Lower lobe of right lung (tissue), 2 donors: ENCODE measurements at regions not wholly inside any gene's neighbourhood (a gene's known extent, or its start where the extent isn't known, plus 50 kb on each side); places are given as distances from the start of the nearest gene placed in this dataset.

ENCODE experiments used
- ATAC-seq, 2 donors: fragments of 200-7000 bp; cut with Tn5 transposase; one replicate each; pipeline ENCODE4 v1.9.1; 2020 to 2022; ENCODE audit warnings: mild to moderate bottlenecking in 2 of 2, moderate library complexity in 2 of 2
- DNase-seq: peaks from one replicate; pipeline ENCODE4 v3.0.0-alpha.2; 2020
- H3K27ac ChIP-seq: fragments of 200-600 bp; one replicate; pipeline ENCODE4 v1.8.0; 2022
- H3K27me3 ChIP-seq: fragments of 200-600 bp; one replicate; pipeline ENCODE4 v1.8.0; 2022; ENCODE audit warnings: low read depth
- H3K36me3 ChIP-seq: fragments of 200-600 bp; one replicate; pipeline ENCODE4 v1.8.0; 2022; ENCODE audit warnings: mild to moderate bottlenecking
- H3K4me1 ChIP-seq: fragments of 200-600 bp; one replicate; pipeline ENCODE4 v1.8.0; 2022
- H3K4me3 ChIP-seq: fragments of 200-600 bp; one replicate; pipeline ENCODE4 v1.8.0; 2022; ENCODE audit warnings: mild to moderate bottlenecking
- H3K9me3 ChIP-seq: fragments of 200-600 bp; one replicate; pipeline ENCODE4 v1.8.0; 2022
- intact Hi-C: fragments of 100-400 bp; cut with DNase I; formaldehyde crosslinking; loops from one replicate; pipeline ENCODE4 v1.11.0; 2022
- TF ChIP-seq, protein P1 (sequence below): fragments of 200-600 bp; IDR thresholded peaks from one replicate; pipeline ENCODE4 v1.8.0; 2022; ENCODE audit warnings: antibody characterized with exemption, mild to moderate bottlenecking
- donor health status: DM: no; HTN: yes; CAD: no; lungs with severe emphysema.

DNA sequence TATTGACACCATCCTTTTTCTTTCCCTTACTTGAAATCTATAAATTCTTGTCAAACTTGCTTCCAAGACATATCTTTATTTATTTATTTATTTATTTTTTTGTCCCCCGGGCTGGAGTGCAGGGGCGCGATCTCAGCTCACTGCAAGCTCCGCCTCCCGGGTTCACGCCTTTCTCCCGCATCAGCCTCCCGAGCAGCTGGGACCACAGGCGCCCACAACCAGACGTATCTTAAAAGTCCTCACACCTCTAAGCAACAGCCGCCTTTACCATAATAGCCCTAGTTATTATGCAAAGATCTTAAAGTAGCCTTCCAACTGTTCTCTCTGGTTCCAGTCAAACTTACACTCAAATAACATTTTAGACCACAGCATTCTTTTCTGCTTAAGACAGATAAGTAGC lies 657.0 kb upstream of the B3GAT1 start:
- no peaks in the 10 kb centered on the region for H3K9me3 ChIP-seq
- DNase-seq: no peak
- H3K27me3 ChIP-seq: no peaks in the 10 kb centered on the region
- intact Hi-C loops: no loop called here
- TF ChIP-seq, protein P1, sequence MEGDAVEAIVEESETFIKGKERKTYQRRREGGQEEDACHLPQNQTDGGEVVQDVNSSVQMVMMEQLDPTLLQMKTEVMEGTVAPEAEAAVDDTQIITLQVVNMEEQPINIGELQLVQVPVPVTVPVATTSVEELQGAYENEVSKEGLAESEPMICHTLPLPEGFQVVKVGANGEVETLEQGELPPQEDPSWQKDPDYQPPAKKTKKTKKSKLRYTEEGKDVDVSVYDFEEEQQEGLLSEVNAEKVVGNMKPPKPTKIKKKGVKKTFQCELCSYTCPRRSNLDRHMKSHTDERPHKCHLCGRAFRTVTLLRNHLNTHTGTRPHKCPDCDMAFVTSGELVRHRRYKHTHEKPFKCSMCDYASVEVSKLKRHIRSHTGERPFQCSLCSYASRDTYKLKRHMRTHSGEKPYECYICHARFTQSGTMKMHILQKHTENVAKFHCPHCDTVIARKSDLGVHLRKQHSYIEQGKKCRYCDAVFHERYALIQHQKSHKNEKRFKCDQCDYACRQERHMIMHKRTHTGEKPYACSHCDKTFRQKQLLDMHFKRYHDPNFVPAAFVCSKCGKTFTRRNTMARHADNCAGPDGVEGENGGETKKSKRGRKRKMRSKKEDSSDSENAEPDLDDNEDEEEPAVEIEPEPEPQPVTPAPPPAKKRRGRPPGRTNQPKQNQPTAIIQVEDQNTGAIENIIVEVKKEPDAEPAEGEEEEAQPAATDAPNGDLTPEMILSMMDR: no peak
- H3K36me3 ChIP-seq: no peaks in the 10 kb centered on the region
- ATAC-seq: no peak
- no peak overlapping the region for H3K27ac ChIP-seq
- H3K4me3 ChIP-seq: no peak overlapping the region
- no peaks in the 10 kb centered on the region for H3K4me1 ChIP-seq

DNA sequence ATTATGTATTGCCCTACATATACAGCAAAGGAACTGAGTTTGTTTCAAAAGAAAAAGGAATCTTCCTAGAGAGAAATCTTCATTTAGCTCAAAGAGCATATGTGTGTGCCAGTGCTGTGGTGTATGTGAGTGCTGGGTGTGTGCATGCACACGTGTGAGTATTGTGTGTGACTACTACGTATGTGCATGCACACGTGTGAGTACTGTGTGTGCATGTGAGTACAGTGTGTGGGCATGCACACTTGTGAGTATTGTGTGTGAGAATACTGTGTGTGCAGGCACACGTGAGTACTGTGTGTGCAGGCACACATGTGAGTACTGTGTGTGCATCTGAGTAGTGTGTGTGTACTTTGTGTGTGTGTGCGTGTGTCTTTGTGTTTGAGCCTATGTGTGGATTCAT lies 651.0 kb upstream of the B3GAT1 start:
- Histone ChIP-seq H3K4me3 (no peak overlapping the region), H3K27me3 (no peaks in the 10 kb centered on the region), H3K4me1 (no peaks in the 10 kb centered on the region), H3K27ac (no peak overlapping the region), H3K36me3 (no peaks in the 10 kb centered on the region), H3K9me3 (peaks cover 16% of the 10 kb centered on the region)
- intact Hi-C loops: no loop called here
- TF ChIP-seq, protein P1: no peak
- no peak for DNase-seq
- ATAC-seq: no peak

DNA sequence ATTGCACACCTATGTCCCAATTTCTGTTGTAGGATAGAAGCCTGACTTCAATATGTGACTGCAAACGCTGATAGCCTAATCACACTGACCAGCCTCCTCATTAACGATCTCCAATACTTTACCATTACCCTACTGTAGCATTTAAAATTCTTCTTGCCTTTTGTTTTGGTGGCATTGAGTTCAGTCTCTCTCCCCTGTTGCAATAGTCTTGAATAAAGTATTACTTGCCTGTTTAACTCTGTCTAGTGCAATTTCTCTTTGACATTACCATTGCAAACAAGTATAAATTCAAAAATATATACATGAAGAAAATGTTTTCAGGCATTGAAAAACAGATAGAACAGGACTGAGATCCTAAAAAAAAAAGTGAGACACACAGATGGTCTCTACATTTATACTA lies 649.1 kb upstream of the B3GAT1 start:
- intact Hi-C loops: no loop called here
- Histone ChIP-seq H3K27me3 (no peaks in the 10 kb centered on the region), H3K27ac (no peak overlapping the region), H3K9me3 (peaks cover 16% of the 10 kb centered on the region), H3K4me1 (no peaks in the 10 kb centered on the region), H3K4me3 (no peak overlapping the region), H3K36me3 (no peaks in the 10 kb centered on the region)
- TF ChIP-seq, protein P1: no peak
- no peak for ATAC-seq
- no peak for DNase-seq

DNA sequence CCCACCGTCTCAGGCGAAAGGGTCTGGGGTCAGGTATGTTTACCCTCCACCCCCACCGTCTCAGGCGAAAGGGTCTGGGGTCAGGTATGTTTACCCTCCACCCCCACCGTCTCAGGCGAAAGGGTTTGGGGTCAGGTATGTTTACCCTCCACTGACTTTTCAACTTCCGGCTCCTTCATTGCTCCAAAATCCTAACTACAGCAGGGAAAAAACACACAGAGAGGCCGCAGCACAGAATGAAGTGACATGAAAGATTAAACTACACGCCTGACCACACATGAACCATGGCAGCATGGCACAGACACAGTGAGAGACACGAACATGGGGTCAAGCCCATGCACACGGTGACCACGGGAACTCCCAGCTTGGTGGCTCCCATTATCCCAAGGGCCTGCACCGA lies 634.9 kb upstream of the B3GAT1 start:
- Histone ChIP-seq H3K27ac (no peak overlapping the region), H3K27me3 (peaks cover 8% of the 10 kb centered on the region), H3K4me1 (no peaks in the 10 kb centered on the region), H3K9me3 (no peaks in the 10 kb centered on the region), H3K36me3 (no peaks in the 10 kb centered on the region), H3K4me3 (no peak overlapping the region)
- TF ChIP-seq, protein P1: no peak
- intact Hi-C loops: no loop called here
- DNase-seq: no peak
- no peak for ATAC-seq

DNA sequence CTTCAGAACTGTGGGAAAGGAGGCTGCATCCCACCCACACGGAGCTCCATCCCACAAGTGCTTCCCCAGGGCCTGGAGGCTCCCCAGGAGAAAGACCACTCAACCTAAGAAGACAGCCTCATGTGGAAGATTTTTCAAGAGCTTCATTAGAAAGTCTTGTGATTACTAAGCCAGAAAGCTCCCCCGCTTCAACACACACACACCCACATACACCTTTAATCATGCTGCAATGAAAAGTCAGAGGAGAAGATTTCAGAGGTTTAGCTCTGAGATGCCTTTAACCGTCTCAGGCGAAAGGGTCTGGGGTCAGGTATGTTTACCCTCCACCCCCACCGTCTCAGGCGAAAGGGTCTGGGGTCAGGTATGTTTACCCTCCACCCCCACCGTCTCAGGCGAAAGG lies 634.5 kb upstream of the B3GAT1 start:
- Histone ChIP-seq H3K9me3 (no peaks in the 10 kb centered on the region), H3K27ac (no peak overlapping the region), H3K36me3 (no peaks in the 10 kb centered on the region), H3K4me3 (no peak overlapping the region), H3K4me1 (no peaks in the 10 kb centered on the region), H3K27me3 (peaks cover 8% of the 10 kb centered on the region)
- intact Hi-C loops: no loop called here
- no peak for DNase-seq
- ATAC-seq: no peak
- TF ChIP-seq, protein P1: no peak

DNA sequence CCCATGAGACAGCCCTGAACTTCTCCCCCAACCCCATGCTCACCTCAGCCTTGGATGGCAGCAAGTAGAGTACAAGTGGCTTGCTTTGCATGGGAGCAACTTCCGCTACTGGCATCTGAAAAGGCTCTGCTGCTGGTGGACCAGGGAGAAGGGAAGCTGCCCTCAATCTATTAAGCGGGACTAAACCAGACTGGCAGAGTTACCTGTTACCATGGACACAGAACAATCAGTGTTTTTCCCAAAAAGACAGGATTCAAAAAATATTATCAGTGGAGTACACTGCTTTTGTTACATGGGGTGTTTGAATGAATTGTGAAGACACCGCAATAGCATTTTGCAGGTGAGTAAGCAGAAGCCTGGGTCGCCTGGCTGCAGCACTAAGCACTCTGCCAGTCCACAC lies 631.4 kb upstream of the B3GAT1 start:
- Histone ChIP-seq H3K4me3 (no peak overlapping the region), H3K36me3 (no peaks in the 10 kb centered on the region), H3K4me1 (no peaks in the 10 kb centered on the region), H3K9me3 (no peaks in the 10 kb centered on the region), H3K27ac (no peak overlapping the region), H3K27me3 (peaks cover 8% of the 10 kb centered on the region)
- DNase-seq (no peak), ATAC-seq (no peak)
- intact Hi-C loops: no loop called here
- TF ChIP-seq, protein P1: no peak
